HepG2 (cell line): ENCODE measurements at regions not wholly inside any gene's neighbourhood (a gene's known extent, or its start where the extent isn't known, plus 50 kb on each side); places are given as distances from the start of the nearest gene placed in this dataset.

Experiments used
- BRD4 ChIP-seq: sonication (generic); formaldehyde crosslinking; IDR thresholded peaks from 2 replicates; pipeline ENCODE4 v1.4.0; 2020; ENCODE audit warnings: missing genetic modification reagents
- CBX2 ChIP-seq, 2 experiments: fragments of 200-600 bp in 1 of 2; sonication (generic); formaldehyde crosslinking in 1 of 2; IDR thresholded peaks; 2 replicates each; pipeline versions ENCODE4 v1.7.0 to v1.8.1; 2018 to 2022; ENCODE audit warnings: low read depth in 2 of 2, low read length in 1 of 2, mild to moderate bottlenecking in 1 of 2, missing genetic modification reagents in 1 of 2
- CEBPB ChIP-seq: IDR thresholded peaks from 2 replicates; pipeline ENCODE4 v1.6.1; 2011; ENCODE audit warnings: low read depth, low read length, improper control_type of control experiment, borderline replicate concordance
- GATAD2A ChIP-seq: IDR thresholded peaks from 2 replicates; pipeline ENCODE4 v1.6.1; 2016
- MEF2D ChIP-seq: sonication (generic); formaldehyde crosslinking; IDR thresholded peaks from 2 replicates; pipeline ENCODE4 v1.5.1; 2020; ENCODE audit warnings: mild to moderate bottlenecking, missing genetic modification reagents
- MIER2 ChIP-seq: IDR thresholded peaks from 2 replicates; pipeline ENCODE4 v1.6.1; 2016; ENCODE audit warnings: missing biosample characterization, missing genetic modification reagents
- SAP130 ChIP-seq: IDR thresholded peaks from 2 replicates; pipeline ENCODE4 v1.6.1; 2016; ENCODE audit warnings: low read depth
- SCMH1 ChIP-seq: sonication (generic); formaldehyde crosslinking; IDR thresholded peaks from 2 replicates; pipeline ENCODE4 v1.9.0; 2021; ENCODE audit warnings: missing genetic modification reagents, mild to moderate bottlenecking, borderline replicate concordance
- SUZ12 ChIP-seq: fragments of 150-350 bp; IDR thresholded peaks from 2 replicates; pipeline ENCODE4 v1.6.1; 2014; ENCODE audit warnings: low read depth, low read length
- SYNCRIP ChIP-seq: fragments of 200-400 bp; formaldehyde crosslinking; IDR thresholded peaks from 2 replicates; pipeline ENCODE4 v1.6.1; 2018; ENCODE audit warnings: mild to moderate bottlenecking, low read depth, low read length; ENCODE audit not compliant: insufficient read depth
- TRAFD1 ChIP-seq: sonication (generic); formaldehyde crosslinking; IDR thresholded peaks from 2 replicates; pipeline ENCODE4 v1.5.1; 2020; ENCODE audit warnings: missing genetic modification reagents, mild to moderate bottlenecking, borderline replicate concordance
- ZMYM3 ChIP-seq: sonication (generic); formaldehyde crosslinking; IDR thresholded peaks from 2 replicates; pipeline ENCODE4 v1.5.1; 2020; ENCODE audit warnings: mild to moderate bottlenecking, missing genetic modification reagents
- ZNF407 ChIP-seq: sonication (generic); formaldehyde crosslinking; IDR thresholded peaks from one replicate; pipeline ENCODE4 v1.5.1; 2020; ENCODE audit warnings: mild to moderate bottlenecking, missing genetic modification reagents; ENCODE audit errors: not compliant biosample characterization
- ZNF484 ChIP-seq: sonication (generic); formaldehyde crosslinking; IDR thresholded peaks from 2 replicates; pipeline ENCODE4 v1.5.1; 2020; ENCODE audit warnings: mild to moderate bottlenecking, low read depth, missing genetic modification reagents, borderline replicate concordance
- ZNF775 ChIP-seq: sonication (generic); formaldehyde crosslinking; IDR thresholded peaks from 2 replicates; pipeline ENCODE4 v1.4.0; 2020; ENCODE audit warnings: missing genetic modification reagents, mild to moderate bottlenecking, moderate library complexity, borderline replicate concordance

- TF ChIP-seq TRAFD1 (CRISPR knock-in tag) (no peak), ZNF484 (CRISPR knock-in tag) (no peak), ZNF775 (no peak), SAP130 (CRISPR knock-in tag) (peak; percentile 81), ZMYM3 (CRISPR knock-in tag) (no peak), MIER2 (0 out of 2 replicates have a peak, but pooled peaks have one; percentile 55), CEBPB (peak; percentile 31; the same call in 1 of the 2 replicates), SYNCRIP (no peak), SCMH1 (CRISPR knock-in tag) (no peak), SUZ12 (no peak), MEF2D (CRISPR knock-in tag) (no peak), BRD4 (CRISPR knock-in tag) (no peak), CBX2 (IDR thresholded peaks at IDR 0.05; ENCODE audit: low read depth, low read length) (no peak), CBX2 (CRISPR knock-in tag; IDR thresholded peaks at IDR 0.05; ENCODE audit: low read depth) (no peak), ZNF407 (CRISPR knock-in tag) (no peak), GATAD2A (CRISPR knock-in tag) (peak; percentile 59; the same call in 1 of the 2 replicates)
These were observed 372.8 kb upstream of the UBE2E3 start (continued) for GRCh38 chr2:180607514-180608049.
